Epithelial cell of esophagus (primary cell): ENCODE measurements at regions not wholly inside any gene's neighbourhood (a gene's known extent, or its start where the extent isn't known, plus 50 kb on each side); places are given as distances from the start of the nearest gene placed in this dataset.
"Not testable (repeated sequence)": the region's sequence is repeated elsewhere in the genome, so short reads cannot be mapped to it uniquely, and the experiment has no call there.

ENCODE experiments used
- DNase-seq: peaks from one replicate; pipeline ENCODE4 v3.0.0; 2010; ENCODE audit warnings: low read depth
- H3K4me3 ChIP-seq: 2 replicates; pipeline ENCODE4 v1.5.1; 2011; ENCODE audit warnings: mild to moderate bottlenecking, low read length, control low read depth
- TF ChIP-seq, protein P1 (sequence below): IDR thresholded peaks from 2 replicates; pipeline ENCODE4 v1.5.1; 2011; ENCODE audit warnings: low read depth, mild to moderate bottlenecking, low read length, control low read depth, inconsistent platforms; ENCODE audit not compliant: insufficient read depth; ENCODE audit errors: missing control alignments

DNA sequence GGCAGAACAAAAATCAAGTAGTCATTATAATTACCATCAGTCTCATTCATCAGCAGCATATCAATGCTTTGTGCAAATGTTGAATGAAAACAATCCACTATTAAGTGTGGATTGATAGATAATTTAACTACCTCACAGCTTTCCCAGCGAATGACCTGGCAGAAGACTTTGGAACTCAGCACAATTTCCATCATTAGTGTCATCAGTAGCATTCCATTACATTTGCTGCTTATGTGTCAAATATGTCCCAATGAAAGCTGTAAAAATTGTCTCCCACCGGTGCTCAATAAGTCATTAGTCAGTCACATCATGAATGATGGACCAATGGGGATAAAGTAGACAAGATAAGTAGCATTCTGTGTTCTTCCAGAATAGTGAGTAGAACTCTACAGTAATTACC lies 1513.5 kb upstream of the PRR20A start:
- TF ChIP-seq, protein P1, sequence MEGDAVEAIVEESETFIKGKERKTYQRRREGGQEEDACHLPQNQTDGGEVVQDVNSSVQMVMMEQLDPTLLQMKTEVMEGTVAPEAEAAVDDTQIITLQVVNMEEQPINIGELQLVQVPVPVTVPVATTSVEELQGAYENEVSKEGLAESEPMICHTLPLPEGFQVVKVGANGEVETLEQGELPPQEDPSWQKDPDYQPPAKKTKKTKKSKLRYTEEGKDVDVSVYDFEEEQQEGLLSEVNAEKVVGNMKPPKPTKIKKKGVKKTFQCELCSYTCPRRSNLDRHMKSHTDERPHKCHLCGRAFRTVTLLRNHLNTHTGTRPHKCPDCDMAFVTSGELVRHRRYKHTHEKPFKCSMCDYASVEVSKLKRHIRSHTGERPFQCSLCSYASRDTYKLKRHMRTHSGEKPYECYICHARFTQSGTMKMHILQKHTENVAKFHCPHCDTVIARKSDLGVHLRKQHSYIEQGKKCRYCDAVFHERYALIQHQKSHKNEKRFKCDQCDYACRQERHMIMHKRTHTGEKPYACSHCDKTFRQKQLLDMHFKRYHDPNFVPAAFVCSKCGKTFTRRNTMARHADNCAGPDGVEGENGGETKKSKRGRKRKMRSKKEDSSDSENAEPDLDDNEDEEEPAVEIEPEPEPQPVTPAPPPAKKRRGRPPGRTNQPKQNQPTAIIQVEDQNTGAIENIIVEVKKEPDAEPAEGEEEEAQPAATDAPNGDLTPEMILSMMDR = no peak
- DNase-seq = no peak

GRCh38 chr13:55632402-55632801 lies 1508.3 kb upstream of the PRR20A start:
- TF ChIP-seq, protein P1 = no peak
- H3K4me3 ChIP-seq = no peak overlapping the region
- no peak for DNase-seq

More for the DNA sequence above, 1513.5 kb upstream of the PRR20A start:
- H3K4me3 ChIP-seq = no peak overlapping the region

GRCh38 chr13:55649485-55649884 lies 1491.2 kb upstream of the PRR20A start:
- no peak for DNase-seq
- TF ChIP-seq, protein P1 = no peak
- H3K4me3 ChIP-seq = no peak overlapping the region

DNA sequence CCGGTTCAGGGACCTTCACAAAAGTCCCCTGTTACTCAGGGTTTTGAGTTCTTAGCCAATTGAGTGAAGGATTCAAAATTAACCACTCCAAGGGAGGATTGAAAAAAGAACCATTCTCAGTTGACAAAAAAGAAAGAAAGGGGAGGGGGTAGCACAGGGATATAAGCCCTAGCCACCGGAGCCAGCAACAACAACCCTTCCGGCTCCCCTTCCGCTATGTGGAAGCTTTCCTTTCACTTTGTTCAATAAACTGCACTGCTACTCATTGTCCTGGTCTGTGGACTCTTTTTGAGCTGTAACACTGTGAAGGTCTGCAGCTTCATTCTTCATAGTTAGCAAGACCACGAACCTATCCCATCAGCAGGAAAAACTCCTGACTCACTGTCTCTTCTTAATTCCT lies 1488.1 kb upstream of the PRR20A start:
- TF ChIP-seq, protein P1 = no peak
- no peak for DNase-seq
- no peak overlapping the region for H3K4me3 ChIP-seq

GRCh38 chr13:55653497-55653896 lies 1487.2 kb upstream of the PRR20A start:
- H3K4me3 ChIP-seq = no peak overlapping the region
- TF ChIP-seq, protein P1 = no peak
- DNase-seq = no peak

- no peak for DNase-seq
- TF ChIP-seq, protein P1 = no peak
- no peak overlapping the region for H3K4me3 ChIP-seq
Observed at GRCh38 chr13:55654243-55654642, 1486.5 kb upstream of the PRR20A start.

- not testable (repeated sequence) for DNase-seq, H3K4me3 ChIP-seq
Observed at GRCh38 chr13:55660264-55660663, 1480.5 kb upstream of the PRR20A start.
